ENCODE measurements at regions not wholly inside any gene's neighbourhood (a gene's known extent, or its start where the extent isn't known, plus 50 kb on each side); places are given as distances from the start of the nearest gene placed in this dataset.
"Not testable (repeated sequence)": the region's sequence is repeated elsewhere in the genome, so short reads cannot be mapped to it uniquely, and the experiment has no call there.

GRCh38 chr2:111545723-111546431 is 338.1 kb downstream of the ANAPC1 start:
- DNase-seq, result not testable (repeated sequence)

- DNase-seq, result not testable (repeated sequence)
Observed at GRCh38 chr2:111546578-111546977, 337.4 kb downstream of the ANAPC1 start.

- not testable (repeated sequence) for DNase-seq
Observed at GRCh38 chr2:111549174-111549573, 334.8 kb downstream of the ANAPC1 start.

GRCh38 chr2:111551428-111551827 is 332.6 kb downstream of the ANAPC1 start:
- DNase-seq, result not testable (repeated sequence)

GRCh38 chr2:111552625-111553024 is 331.4 kb downstream of the ANAPC1 start:
- not testable (repeated sequence) for DNase-seq

- DNase-seq, result not testable (repeated sequence)
Observed at GRCh38 chr2:111559301-111559700, 324.7 kb downstream of the ANAPC1 start.

GRCh38 chr2:111559814-111560213 is 324.2 kb downstream of the ANAPC1 start:
- not testable (repeated sequence) for DNase-seq

- not testable (repeated sequence) for DNase-seq
Observed at GRCh38 chr2:111566068-111566467, 317.9 kb downstream of the ANAPC1 start.

- not testable (repeated sequence) for DNase-seq
Observed at GRCh38 chr2:111567233-111567632, 316.8 kb downstream of the ANAPC1 start.

GRCh38 chr2:111569356-111570199 is 314.4 kb downstream of the ANAPC1 start:
- not testable (repeated sequence) for DNase-seq

- DNase-seq, result not testable (repeated sequence)
Observed at GRCh38 chr2:111570300-111571114, 313.5 kb downstream of the ANAPC1 start.

GRCh38 chr2:111574803-111575202 is 309.2 kb downstream of the ANAPC1 start:
- not testable (repeated sequence) for DNase-seq

GRCh38 chr2:111577154-111577885 is 306.7 kb downstream of the ANAPC1 start:
- not testable (repeated sequence) for DNase-seq

- DNase-seq, result not testable (repeated sequence)
Observed at GRCh38 chr2:111579500-111580134, 304.4 kb downstream of the ANAPC1 start.

GRCh38 chr2:111580616-111581015 is 303.4 kb downstream of the ANAPC1 start:
- not testable (repeated sequence) for DNase-seq

GRCh38 chr2:111582090-111582489 is 301.9 kb downstream of the ANAPC1 start:
- DNase-seq, result not testable (repeated sequence)

GRCh38 chr2:111583480-111583879 is 300.5 kb downstream of the ANAPC1 start:
- not testable (repeated sequence) for DNase-seq

- DNase-seq, result not testable (repeated sequence)
Observed at GRCh38 chr2:111584540-111584939, 299.5 kb downstream of the ANAPC1 start.

GRCh38 chr2:111584950-111585349 is 299.0 kb downstream of the ANAPC1 start:
- DNase-seq, result not testable (repeated sequence)

GRCh38 chr2:111586014-111586413 is 298.0 kb downstream of the ANAPC1 start:
- DNase-seq, result not testable (repeated sequence)

- not testable (repeated sequence) for DNase-seq
Observed at GRCh38 chr2:111595072-111595471, 288.9 kb downstream of the ANAPC1 start.
